GM12872 (cell line): ENCODE measurements at regions not wholly inside any gene's neighbourhood (a gene's known extent, or its start where the extent isn't known, plus 50 kb on each side); places are given as distances from the start of the nearest gene placed in this dataset.

Source experiments
- TF ChIP-seq, protein P1 (sequence below): IDR thresholded peaks from 3 replicates; pipeline ENCODE4 v1.5.1; 2011; ENCODE audit warnings: low read depth, mild to moderate bottlenecking, low read length, moderate library complexity; ENCODE audit not compliant: insufficient read depth

- TF ChIP-seq, protein P1, sequence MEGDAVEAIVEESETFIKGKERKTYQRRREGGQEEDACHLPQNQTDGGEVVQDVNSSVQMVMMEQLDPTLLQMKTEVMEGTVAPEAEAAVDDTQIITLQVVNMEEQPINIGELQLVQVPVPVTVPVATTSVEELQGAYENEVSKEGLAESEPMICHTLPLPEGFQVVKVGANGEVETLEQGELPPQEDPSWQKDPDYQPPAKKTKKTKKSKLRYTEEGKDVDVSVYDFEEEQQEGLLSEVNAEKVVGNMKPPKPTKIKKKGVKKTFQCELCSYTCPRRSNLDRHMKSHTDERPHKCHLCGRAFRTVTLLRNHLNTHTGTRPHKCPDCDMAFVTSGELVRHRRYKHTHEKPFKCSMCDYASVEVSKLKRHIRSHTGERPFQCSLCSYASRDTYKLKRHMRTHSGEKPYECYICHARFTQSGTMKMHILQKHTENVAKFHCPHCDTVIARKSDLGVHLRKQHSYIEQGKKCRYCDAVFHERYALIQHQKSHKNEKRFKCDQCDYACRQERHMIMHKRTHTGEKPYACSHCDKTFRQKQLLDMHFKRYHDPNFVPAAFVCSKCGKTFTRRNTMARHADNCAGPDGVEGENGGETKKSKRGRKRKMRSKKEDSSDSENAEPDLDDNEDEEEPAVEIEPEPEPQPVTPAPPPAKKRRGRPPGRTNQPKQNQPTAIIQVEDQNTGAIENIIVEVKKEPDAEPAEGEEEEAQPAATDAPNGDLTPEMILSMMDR: no peak
Measured at GRCh38 chr12:65747338-65747737, 76.9 kb upstream of the HMGA2 start.

DNA sequence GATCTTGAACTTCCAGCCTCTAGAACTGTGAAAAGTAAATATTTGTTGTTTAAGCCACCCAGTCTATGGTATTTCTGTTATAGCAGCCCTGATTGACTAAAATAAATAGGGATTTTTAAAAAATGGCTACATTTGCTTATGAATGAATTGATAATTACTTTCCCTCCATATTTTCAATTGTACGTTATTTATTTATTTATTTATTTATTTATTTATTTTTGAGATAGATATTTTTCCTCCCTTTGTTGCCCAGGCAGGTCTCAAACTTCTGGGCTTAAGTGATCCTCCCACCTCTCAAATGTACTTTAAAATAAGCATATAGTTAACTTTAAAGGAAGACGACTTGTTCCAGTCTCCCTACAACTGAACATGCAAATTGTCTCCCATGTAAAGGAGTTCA is 76.0 kb upstream of the HMGA2 start:
- TF ChIP-seq, protein P1: no peak

DNA sequence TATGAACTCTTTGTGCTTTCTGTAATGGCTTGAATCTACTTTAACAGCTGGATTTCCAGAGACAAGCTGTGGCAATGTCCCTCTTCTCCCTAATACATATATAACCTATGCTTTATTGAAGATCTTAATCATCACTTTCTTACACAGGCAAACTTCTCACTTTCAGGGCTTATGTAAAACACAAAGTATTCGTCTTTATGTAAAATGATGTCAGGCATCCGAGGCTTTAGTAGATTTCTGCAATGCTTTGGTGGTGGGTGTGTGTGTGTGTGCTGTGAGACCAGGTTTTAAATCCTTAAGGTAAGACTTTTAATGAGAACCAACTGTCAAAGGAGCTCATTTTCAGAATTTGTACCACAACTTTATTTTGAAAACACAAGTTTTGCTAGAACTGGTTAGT is 70.0 kb upstream of the HMGA2 start:
- TF ChIP-seq, protein P1: no peak

GRCh38 chr12:65754744-65755595 is 69.3 kb upstream of the HMGA2 start:
- TF ChIP-seq, protein P1: no peak

DNA sequence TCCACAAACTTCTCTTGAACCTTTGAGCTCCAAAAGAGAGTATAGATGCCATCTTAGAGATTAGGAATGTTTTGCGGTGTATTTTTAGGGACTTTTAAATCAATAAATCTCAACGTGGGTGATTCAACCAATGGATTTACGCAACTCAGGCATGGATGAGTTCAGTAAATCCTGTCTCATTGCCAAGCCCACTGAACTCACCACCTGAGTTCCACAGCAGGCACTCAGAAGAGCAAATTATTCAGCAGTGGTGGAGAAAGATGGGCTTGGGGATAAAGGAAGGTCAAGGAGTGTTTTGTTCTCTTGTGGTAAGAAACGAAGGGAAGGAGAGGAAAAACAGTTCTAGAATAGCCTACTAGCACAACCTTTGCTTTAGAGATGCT is 68.7 kb upstream of the HMGA2 start:
- TF ChIP-seq, protein P1: no peak

GRCh38 chr12:65756267-65756666 is 68.0 kb upstream of the HMGA2 start:
- TF ChIP-seq, protein P1: no peak

- TF ChIP-seq, protein P1: no peak
Measured at GRCh38 chr12:65756956-65757511, 67.2 kb upstream of the HMGA2 start.
